Thyroid gland (tissue), 4 donors: ENCODE measurements at regions not wholly inside any gene's neighbourhood (a gene's known extent, or its start where the extent isn't known, plus 50 kb on each side); places are given as distances from the start of the nearest gene placed in this dataset.
"Not testable (repeated sequence)": the region's sequence is repeated elsewhere in the genome, so short reads cannot be mapped to it uniquely, and the experiment has no call there.

Experiments
- DNase-seq, 2 donors: peaks; one replicate each; pipeline ENCODE4 v3.0.0-alpha.2; 2019
- H3K27ac ChIP-seq, 3 donors: fragments of 200-600 bp; sonication (generic); 1 replicate in 2 of 3; 2 replicates in 1 of 3; pipeline ENCODE4 v1.5.1; 2016 to 2019; ENCODE audit warnings: mild to moderate bottlenecking in 1 of 3, moderate library complexity in 1 of 3
- H3K27me3 ChIP-seq: fragments of 200-600 bp; sonication (generic); one replicate; pipeline ENCODE4 v1.5.1; 2019
- H3K36me3 ChIP-seq, 2 donors: fragments of 200-600 bp; sonication (generic); one replicate each; pipeline ENCODE4 v1.5.1; 2016 to 2019
- H3K4me1 ChIP-seq, 2 donors: fragments of 200-600 bp; sonication (generic); one replicate each; pipeline ENCODE4 v1.5.1; 2017 to 2019
- H3K4me3 ChIP-seq, 3 donors: fragments of 200-600 bp; sonication (generic); replicated peaks in 1 of 3; 1 replicate in 2 of 3; 2 replicates in 1 of 3; pipeline ENCODE4 v1.5.1; 2016; ENCODE audit warnings: mild to moderate bottlenecking in 1 of 3
- H3K9me3 ChIP-seq: fragments of 200-600 bp; sonication (generic); one replicate; pipeline ENCODE4 v1.5.1; 2017
- CTCF ChIP-seq, 6 experiments: fragments of 200-600 bp in 3 of 6; fragments of 450-650 bp in 3 of 6; sonication (generic) in 3 of 6; IDR thresholded peaks; one replicate each; pipeline ENCODE4 v1.5.1; 2016 to 2019; ENCODE audit warnings: antibody characterized with exemption in 6 of 6, mild to moderate bottlenecking in 2 of 6, inconsistent platforms in 1 of 6, moderate library complexity in 1 of 6
- POLR2A ChIP-seq, 2 donors: fragments of 450-650 bp; IDR thresholded peaks; one replicate each; pipeline ENCODE4 v1.6.1; 2017; ENCODE audit warnings: antibody characterized with exemption in 2 of 2, mild to moderate bottlenecking in 2 of 2, moderate library complexity in 1 of 2
- WGBS, 2 donors: methylation state at CpG; one replicate each; pipeline ENCODE4 v1.1.5; 2017; 5-methylcytosine and 5-hydroxymethylcytosine counted together
- intact Hi-C: fragments of 100-400 bp; cut with DNase I; formaldehyde crosslinking; loops from one replicate; pipeline ENCODE4 v1.15.1; 2023

GRCh38 chr1:168405906-168406549 is 125.4 kb downstream of the TBX19 start:
- H3K9me3 ChIP-seq = no peaks in the 10 kb centered on the region
- DNase-seq = no peak
- no peak overlapping the region for H3K27ac ChIP-seq
- no peaks in the 10 kb centered on the region for H3K27me3 ChIP-seq
- H3K36me3 ChIP-seq = no peaks in the 10 kb centered on the region
- intact Hi-C loops = no loop called here
- H3K4me1 ChIP-seq = no peaks in the 10 kb centered on the region
- TF ChIP-seq POLR2A (IDR thresholded peaks at IDR 0.05) (no peak), CTCF (IDR thresholded peaks at IDR 0.05) (no peak)
- H3K4me3 ChIP-seq = no peak overlapping the region
- WGBS, 2 donors = 65 to 73% methylated on average over 3 of the region's 3 CpGs

- no peaks in the 10 kb centered on the region for H3K9me3 ChIP-seq
- WGBS, 2 donors = 91 to 94% methylated on average over 2 of the region's 2 CpGs
- no peak for DNase-seq
- intact Hi-C loops = no loop called here
- no peak overlapping the region for H3K4me3 ChIP-seq
- no peaks in the 10 kb centered on the region for H3K36me3 ChIP-seq
- no peak for TF ChIP-seq POLR2A (IDR thresholded peaks at IDR 0.05)
- no peak for TF ChIP-seq CTCF (IDR thresholded peaks at IDR 0.05)
- H3K27me3 ChIP-seq = no peaks in the 10 kb centered on the region
- H3K4me1 ChIP-seq = no peaks in the 10 kb centered on the region
- no peak overlapping the region for H3K27ac ChIP-seq
Measured at GRCh38 chr1:168403140-168403539, 122.5 kb downstream of the TBX19 start.

- H3K9me3 ChIP-seq, H3K4me3 ChIP-seq, H3K36me3 ChIP-seq, DNase-seq, H3K27ac ChIP-seq, intact Hi-C loops, H3K27me3 ChIP-seq, H3K4me1 ChIP-seq: not testable (repeated sequence)
- whole genome bisulfite sequencing, 2 donors = 77 to 84% methylated on average over 3 of the region's 3 CpGs
Measured at GRCh38 chr1:168402466-168402865, 121.8 kb downstream of the TBX19 start.

GRCh38 chr1:168401341-168401740 is 120.7 kb downstream of the TBX19 start:
- DNase-seq = no peak
- 91 to 95% methylated on average over 3 of the region's 3 CpGs for WGBS, 2 donors
- Histone ChIP-seq H3K4me3 (no peak overlapping the region), H3K27ac (no peak overlapping the region), H3K9me3 (no peaks in the 10 kb centered on the region), H3K27me3 (no peaks in the 10 kb centered on the region), H3K36me3 (no peaks in the 10 kb centered on the region), H3K4me1 (no peaks in the 10 kb centered on the region)
- TF ChIP-seq POLR2A (IDR thresholded peaks at IDR 0.05) = no peak
- TF ChIP-seq CTCF (IDR thresholded peaks at IDR 0.05) = no peak
- intact Hi-C loops = no loop called here

- no peaks in the 10 kb centered on the region for H3K4me1 ChIP-seq
- TF ChIP-seq POLR2A (IDR thresholded peaks at IDR 0.05) (no peak), CTCF (IDR thresholded peaks at IDR 0.05) (no peak)
- H3K27me3 ChIP-seq = no peaks in the 10 kb centered on the region
- H3K4me3 ChIP-seq = no peak overlapping the region
- H3K27ac ChIP-seq = no peak overlapping the region
- intact Hi-C loops = no loop called here
- H3K9me3 ChIP-seq = no peaks in the 10 kb centered on the region
- no peak for DNase-seq
- 94 to 100% methylated on average over 1 of the region's 1 CpG for WGBS, 2 donors
- H3K36me3 ChIP-seq = no peaks in the 10 kb centered on the region
Measured at GRCh38 chr1:168400139-168400538, 119.5 kb downstream of the TBX19 start.

GRCh38 chr1:168397806-168398205 is 117.1 kb downstream of the TBX19 start:
- no peak overlapping the region for H3K4me3 ChIP-seq
- no peaks in the 10 kb centered on the region for H3K27me3 ChIP-seq
- 89 to 90% methylated on average over 4 of the region's 4 CpGs for WGBS, 2 donors
- no peaks in the 10 kb centered on the region for H3K9me3 ChIP-seq
- H3K4me1 ChIP-seq = no peaks in the 10 kb centered on the region
- H3K27ac ChIP-seq = no peak overlapping the region
- TF ChIP-seq POLR2A (IDR thresholded peaks at IDR 0.05) (no peak), CTCF (IDR thresholded peaks at IDR 0.05) (no peak)
- intact Hi-C loops = no loop called here
- no peak for DNase-seq
- no peaks in the 10 kb centered on the region for H3K36me3 ChIP-seq
